ENCODE measurements at regions not wholly inside any gene's neighbourhood (a gene's known extent, or its start where the extent isn't known, plus 50 kb on each side); places are given as distances from the start of the nearest gene placed in this dataset.

DNA sequence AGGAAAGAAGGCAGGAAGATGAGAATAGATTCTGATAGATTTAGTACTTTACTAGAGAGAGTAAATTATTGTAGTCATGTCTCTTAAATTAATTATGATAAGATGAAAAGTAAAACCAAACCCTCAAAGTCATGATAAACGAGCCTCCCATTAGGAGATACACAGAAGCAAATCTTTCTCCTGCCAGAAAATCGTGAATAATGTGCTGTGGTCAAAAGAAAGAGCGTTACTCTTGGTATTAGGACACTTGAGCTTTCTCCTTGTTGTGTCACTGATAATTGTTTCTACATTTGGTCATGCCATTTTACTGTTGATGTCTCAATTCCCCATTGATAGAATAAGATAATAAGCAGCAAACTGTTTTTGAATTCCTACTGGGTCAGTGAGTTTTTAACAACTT is 562.8 kb upstream of the TLE4 start:
- DNase-seq (ENCODE audit: low spot score): no peak

DNA sequence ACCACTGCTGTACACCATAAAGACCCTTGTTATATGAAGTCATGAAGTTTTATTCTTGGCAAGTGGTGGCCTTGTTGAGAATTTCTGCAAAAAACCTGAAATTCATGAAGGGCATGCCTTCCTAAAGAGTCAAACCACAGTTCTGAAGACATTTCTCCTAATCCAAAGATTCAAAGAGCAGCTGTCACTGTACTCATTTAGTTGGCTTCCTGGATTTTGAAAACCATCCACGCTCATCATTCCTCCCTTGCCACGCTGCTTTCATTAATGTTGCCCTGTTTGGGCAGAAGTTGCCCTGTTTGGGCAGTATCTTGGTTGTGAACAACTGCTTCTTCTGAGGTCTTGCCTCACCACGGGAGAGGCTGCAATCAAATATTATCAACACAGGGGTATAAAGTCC is 560.3 kb upstream of the TLE4 start:
- DNase-seq (ENCODE audit: low spot score): no peak

DNA sequence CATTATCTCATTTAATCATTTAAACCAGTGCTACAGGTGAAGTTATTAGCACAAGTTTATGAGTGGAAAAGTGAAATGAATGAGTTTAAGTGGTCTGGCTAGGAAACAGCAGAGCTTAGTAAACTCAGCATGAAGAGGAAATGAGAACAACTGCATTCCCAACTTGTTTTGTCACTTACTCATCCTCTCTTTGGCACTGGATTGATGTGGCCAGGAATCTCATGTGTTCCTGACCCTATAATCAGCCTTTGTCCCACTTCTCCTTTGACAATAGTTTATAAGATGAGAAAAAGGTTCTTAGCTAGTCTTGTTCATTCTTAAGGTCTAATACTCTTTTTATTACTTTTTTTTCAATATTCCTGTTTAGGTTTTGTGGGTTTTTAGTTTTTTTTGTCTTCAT is 559.2 kb upstream of the TLE4 start:
- no peak for DNase-seq (ENCODE audit: low spot score)

DNA sequence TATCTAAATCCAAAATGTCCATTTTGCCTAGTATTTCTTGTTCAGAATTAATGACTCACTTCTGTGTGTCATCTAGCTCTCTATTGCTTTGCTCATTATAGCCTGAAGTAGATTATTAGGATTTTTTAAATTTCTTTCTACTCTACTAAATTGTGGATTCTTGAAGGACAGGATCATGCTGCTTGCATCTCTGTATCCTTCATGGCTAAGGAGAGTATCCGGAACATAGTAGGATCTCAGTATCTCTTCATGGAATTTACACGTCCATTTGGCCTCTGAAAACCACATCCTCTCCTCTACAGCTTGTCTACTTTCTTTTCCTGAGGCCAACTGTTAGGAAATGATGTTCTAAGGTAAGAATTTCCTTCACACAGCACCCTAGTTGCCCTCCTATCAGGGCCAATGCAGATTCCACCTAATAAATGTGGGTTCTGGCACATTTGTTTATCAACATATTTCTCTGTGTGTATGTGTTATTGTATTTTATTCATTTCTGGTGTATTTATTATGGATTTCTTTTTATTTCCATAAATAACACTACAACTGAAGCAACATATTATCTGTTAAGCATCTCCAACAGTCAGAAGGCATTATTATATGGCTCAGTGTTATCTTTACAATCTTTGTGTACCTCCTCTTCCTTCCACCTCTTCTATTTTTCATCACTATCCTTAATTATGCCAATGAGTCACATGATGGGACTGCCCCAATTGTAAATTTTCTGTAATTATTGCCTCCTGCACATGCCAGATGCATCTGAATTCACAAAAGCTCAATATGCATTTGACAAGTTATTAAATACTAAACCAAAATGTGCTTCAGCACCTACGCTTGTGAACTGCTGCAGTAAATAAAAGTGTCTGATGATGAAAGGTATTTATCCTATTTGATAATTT is 557.8 kb upstream of the TLE4 start:
- no peak for DNase-seq (ENCODE audit: low spot score)

GRCh38 chr9:79014929-79015699 is 556.7 kb upstream of the TLE4 start:
- no peak for DNase-seq (ENCODE audit: low spot score)

GRCh38 chr9:79015951-79016350 is 555.8 kb upstream of the TLE4 start:
- no peak for DNase-seq (ENCODE audit: low spot score)

DNA sequence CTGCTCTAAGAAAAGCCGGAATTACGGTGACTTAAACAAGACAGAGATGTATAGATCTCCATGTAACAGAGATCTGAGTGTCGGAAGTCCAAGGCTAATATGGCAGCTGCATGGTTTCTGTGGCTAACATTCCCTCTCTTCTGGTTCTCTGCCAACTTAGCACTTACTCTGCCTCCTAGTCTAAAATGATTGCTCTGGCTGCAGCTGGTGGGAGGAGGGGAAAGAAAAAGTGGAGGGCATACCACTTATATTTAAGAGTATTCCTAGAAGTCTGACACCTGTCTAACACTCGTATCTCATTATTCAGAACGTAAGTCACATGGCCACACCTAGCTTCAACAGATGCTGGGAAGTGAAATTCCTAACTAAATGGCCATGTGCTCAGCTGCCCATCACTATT is 551.5 kb upstream of the TLE4 start:
- DNase-seq (ENCODE audit: low spot score): no peak

DNA sequence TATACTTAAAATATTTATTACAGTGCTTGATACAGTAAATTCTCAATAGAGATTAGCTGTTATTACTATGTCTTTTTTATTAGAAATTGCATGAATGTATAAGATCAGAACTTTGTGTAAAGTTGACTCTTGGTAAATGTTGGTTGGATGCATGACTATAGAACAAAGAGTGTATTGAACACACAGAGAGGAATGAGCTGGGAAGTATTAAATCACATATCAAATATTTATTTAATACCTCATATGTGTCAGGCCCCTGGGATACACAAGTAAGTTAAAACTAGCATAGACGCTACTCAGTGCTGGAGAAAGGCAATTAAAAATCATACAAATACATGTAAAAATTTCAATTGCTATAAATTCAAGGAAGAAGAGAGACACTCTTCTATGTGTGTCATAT is 550.7 kb upstream of the TLE4 start:
- no peak for DNase-seq (ENCODE audit: low spot score)

- peak; percentile 3 for DNase-seq (ENCODE audit: low spot score)
Observed at GRCh38 chr9:79023134-79023580, 548.6 kb upstream of the TLE4 start.

DNA sequence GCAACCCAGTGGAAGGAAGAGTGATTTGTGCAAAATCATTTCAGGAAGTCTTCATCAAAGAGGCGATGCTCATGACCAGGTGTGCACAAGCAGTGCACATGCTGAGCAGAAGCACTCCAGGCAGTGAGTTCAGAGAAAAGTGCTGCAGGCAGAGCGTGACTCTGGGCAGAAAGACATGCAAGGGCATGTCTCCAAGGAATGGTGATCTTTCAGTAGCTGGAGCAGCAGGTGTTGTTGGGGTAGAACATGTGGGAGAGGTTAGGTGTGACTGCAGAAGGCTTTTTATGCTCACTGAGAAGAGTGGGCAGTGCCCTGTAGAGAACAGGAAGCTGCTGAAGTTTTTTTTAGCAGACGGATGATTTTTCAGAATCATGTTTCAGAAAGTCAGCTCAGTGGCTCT is 545.4 kb upstream of the TLE4 start:
- no peak for DNase-seq (ENCODE audit: low spot score)

GRCh38 chr9:79028101-79028500 is 543.7 kb upstream of the TLE4 start:
- no peak for DNase-seq (ENCODE audit: low spot score)

GRCh38 chr9:79034583-79034982 is 537.2 kb upstream of the TLE4 start:
- DNase-seq (ENCODE audit: low spot score): no peak

GRCh38 chr9:79037338-79037737 is 534.4 kb upstream of the TLE4 start:
- DNase-seq (ENCODE audit: low spot score): no peak

GRCh38 chr9:79040671-79041070 is 531.1 kb upstream of the TLE4 start:
- DNase-seq (ENCODE audit: low spot score): no peak

- no peak for DNase-seq (ENCODE audit: low spot score)
Observed at GRCh38 chr9:79041266-79041665, 530.5 kb upstream of the TLE4 start.

- DNase-seq (ENCODE audit: low spot score): no peak
Observed at GRCh38 chr9:79043916-79044315, 527.8 kb upstream of the TLE4 start.

- no peak for DNase-seq (ENCODE audit: low spot score)
Observed at GRCh38 chr9:79046401-79046800, 525.4 kb upstream of the TLE4 start.

DNA sequence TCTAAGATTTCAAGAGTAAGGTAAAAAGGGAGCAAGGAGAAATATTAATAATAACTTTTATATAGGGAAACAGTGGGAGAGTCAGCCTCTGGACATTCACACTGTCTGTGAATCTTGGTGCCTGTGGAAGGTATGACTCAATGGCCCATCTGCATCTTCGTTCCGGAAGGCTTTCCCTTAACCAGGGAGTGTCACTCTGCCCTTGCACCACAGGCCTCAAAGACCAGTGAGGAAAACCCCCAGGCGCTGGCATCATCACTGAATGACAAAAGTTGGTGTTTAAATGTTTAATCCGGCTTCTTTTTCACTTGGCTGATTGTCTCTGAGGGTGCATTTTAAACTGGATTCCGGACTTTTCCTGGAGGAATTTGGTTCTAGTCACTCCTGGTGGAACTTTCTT is 522.4 kb upstream of the TLE4 start:
- no peak for DNase-seq (ENCODE audit: low spot score)

DNA sequence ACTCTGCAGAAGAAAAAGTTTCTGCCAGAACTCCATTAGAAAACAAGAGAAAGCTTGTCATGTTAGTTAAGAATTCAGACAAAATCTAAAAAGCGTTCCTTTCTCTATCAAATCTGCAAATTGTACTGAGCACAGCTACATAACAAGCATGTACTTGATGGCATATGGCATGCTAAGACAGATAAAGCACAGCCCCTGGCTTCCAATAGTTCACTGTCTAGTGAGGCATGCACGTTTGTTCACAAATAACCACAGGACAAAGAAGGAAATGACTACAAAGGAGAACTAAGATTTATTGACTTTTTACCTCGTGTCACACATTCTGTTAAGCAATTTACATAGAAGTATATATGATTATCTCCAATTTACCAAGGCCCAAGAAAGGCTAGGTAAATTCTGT is 518.2 kb upstream of the TLE4 start:
- DNase-seq (ENCODE audit: low spot score): no peak

- no peak for DNase-seq (ENCODE audit: low spot score)
Observed at GRCh38 chr9:79054500-79054899, 517.3 kb upstream of the TLE4 start.

DNA sequence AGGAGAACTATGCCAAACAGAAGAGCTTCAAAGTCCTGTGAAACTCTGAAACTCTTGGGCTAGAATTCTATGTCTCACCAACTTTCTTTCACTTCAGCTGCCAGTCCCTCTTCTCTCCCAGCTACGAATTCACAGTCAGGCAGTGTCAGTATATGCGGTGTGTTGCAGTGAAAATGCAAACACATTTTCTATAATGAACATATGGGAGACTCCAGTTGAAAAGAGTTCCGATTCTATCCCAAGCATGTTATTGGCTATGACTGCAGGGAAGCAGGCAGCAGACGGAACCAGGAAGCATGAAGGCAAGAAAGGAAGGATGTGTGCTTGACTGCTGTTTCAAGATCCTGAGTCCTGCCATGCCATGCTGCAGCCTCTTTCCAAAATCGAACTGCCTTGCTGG is 515.7 kb upstream of the TLE4 start:
- no peak for DNase-seq (ENCODE audit: low spot score)

DNA sequence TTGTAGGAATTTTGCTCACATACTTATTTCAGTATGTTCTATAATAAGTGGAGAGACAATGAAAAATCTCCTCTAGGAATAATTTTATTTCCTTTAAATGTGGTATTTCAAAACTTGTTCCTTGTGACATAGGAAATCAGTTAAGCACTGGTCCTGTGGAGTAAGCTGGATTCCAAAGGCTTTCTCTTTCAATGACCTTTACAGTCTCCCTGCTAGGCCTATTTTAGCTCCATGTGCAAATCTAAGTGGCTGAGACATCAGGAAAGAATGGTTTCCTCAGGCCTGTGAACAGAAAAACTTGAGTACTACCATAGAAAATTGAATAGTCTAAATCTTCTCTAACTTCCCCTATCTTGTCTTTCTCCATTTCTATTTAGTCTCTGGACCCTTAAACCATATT is 514.2 kb upstream of the TLE4 start:
- no peak for DNase-seq (ENCODE audit: low spot score)

GRCh38 chr9:79060766-79061165 is 511.0 kb upstream of the TLE4 start:
- DNase-seq (ENCODE audit: low spot score): no peak
